ENCODE measurements at regions not wholly inside any gene's neighbourhood (a gene's known extent, or its start where the extent isn't known, plus 50 kb on each side); places are given as distances from the start of the nearest gene placed in this dataset.

- TF ChIP-seq CTCF (IDR thresholded peaks at IDR 0.05) (no peak), POLR2A (IDR thresholded peaks at IDR 0.05) (no peak)
- WGBS, 4 donors = 42 to 75% (median 62%) methylated on average over 3 of the region's 3 CpGs
- H3K27ac ChIP-seq = no peak overlapping the region
- no peaks in the 10 kb centered on the region for H3K27me3 ChIP-seq
- intact Hi-C loops (cut with DNase I) = no loop called here
- H3K4me3 ChIP-seq = no peak overlapping the region
- no peak for DNase-seq
- no peaks in the 10 kb centered on the region for H3K36me3 ChIP-seq (replicated peaks in 1 of 2)
- H3K4me1 ChIP-seq (replicated peaks in 1 of 2) = no peaks in the 10 kb centered on the region
- H3K9me3 ChIP-seq (replicated peaks in 1 of 3) = no peaks in the 10 kb centered on the region
Observed at GRCh38 chr12:5307065-5307464, 124.8 kb upstream of the NTF3 start.

GRCh38 chr12:5308216-5308615 is 123.7 kb upstream of the NTF3 start:
- Histone ChIP-seq H3K4me3 (no peak overlapping the region), H3K4me1 (replicated peaks in 1 of 2) (no peaks in the 10 kb centered on the region), H3K9me3 (replicated peaks in 1 of 3) (no peaks in the 10 kb centered on the region), H3K27me3 (no peaks in the 10 kb centered on the region), H3K36me3 (replicated peaks in 1 of 2) (no peaks in the 10 kb centered on the region), H3K27ac (no peak overlapping the region)
- TF ChIP-seq POLR2A (IDR thresholded peaks at IDR 0.05) = no peak
- TF ChIP-seq CTCF (IDR thresholded peaks at IDR 0.05) = no peak
- intact Hi-C loops (cut with DNase I) = no loop called here
- no peak for DNase-seq

- no peak for TF ChIP-seq CTCF (IDR thresholded peaks at IDR 0.05)
- no peak for TF ChIP-seq POLR2A (IDR thresholded peaks at IDR 0.05)
- H3K9me3 ChIP-seq (replicated peaks in 1 of 3) = no peaks in the 10 kb centered on the region
- no peaks in the 10 kb centered on the region for H3K4me1 ChIP-seq (replicated peaks in 1 of 2)
- H3K36me3 ChIP-seq (replicated peaks in 1 of 2) = no peaks in the 10 kb centered on the region
- no peak overlapping the region for H3K4me3 ChIP-seq
- no peak for DNase-seq
- no peaks in the 10 kb centered on the region for H3K27me3 ChIP-seq
- WGBS, 4 donors = 82 to 92% (median 89%) methylated on average over 8 of the region's 8 CpGs
- no peak overlapping the region for H3K27ac ChIP-seq
- intact Hi-C loops (cut with DNase I) = no loop called here
Observed at GRCh38 chr12:5308996-5309395, 122.9 kb upstream of the NTF3 start.

GRCh38 chr12:5309654-5310053 is 122.3 kb upstream of the NTF3 start:
- 55 to 71% (median 61%) methylated on average over 8 of the region's 8 CpGs for WGBS, 4 donors
- no peak overlapping the region for H3K27ac ChIP-seq

More at GRCh38 chr12:5309654-5310053, 122.3 kb upstream of the NTF3 start:
- DNase-seq = peak in 1 of 7 donors; percentile 55
- no peaks in the 10 kb centered on the region for H3K36me3 ChIP-seq (replicated peaks in 1 of 2)
- no peaks in the 10 kb centered on the region for H3K27me3 ChIP-seq
- intact Hi-C loops (cut with DNase I) = no loop called here
- H3K4me1 ChIP-seq (replicated peaks in 1 of 2) = no peaks in the 10 kb centered on the region
- no peak overlapping the region for H3K4me3 ChIP-seq
- TF ChIP-seq CTCF (IDR thresholded peaks at IDR 0.05) (no peak), POLR2A (IDR thresholded peaks at IDR 0.05) (no peak)
- no peaks in the 10 kb centered on the region for H3K9me3 ChIP-seq (replicated peaks in 1 of 3)

All from adrenal gland (tissue), 9 donors.